Lower leg skin (tissue), 3 donors: ENCODE measurements at regions not wholly inside any gene's neighbourhood (a gene's known extent, or its start where the extent isn't known, plus 50 kb on each side); places are given as distances from the start of the nearest gene placed in this dataset.

Experiments
- POLR2A ChIP-seq, 2 donors: fragments of 450-650 bp; IDR thresholded peaks; one replicate each; pipeline ENCODE4 v1.6.1; 2016 to 2017; ENCODE audit warnings: antibody characterized with exemption in 2 of 2, mild to moderate bottlenecking in 1 of 2, moderate library complexity in 1 of 2
- TF ChIP-seq, protein P1 (sequence below), 3 donors: fragments of 450-650 bp; IDR thresholded peaks; one replicate each; pipeline ENCODE4 v1.5.1; 2016; ENCODE audit warnings: antibody characterized with exemption in 3 of 3, mild to moderate bottlenecking in 3 of 3, moderate library complexity in 2 of 3

DNA sequence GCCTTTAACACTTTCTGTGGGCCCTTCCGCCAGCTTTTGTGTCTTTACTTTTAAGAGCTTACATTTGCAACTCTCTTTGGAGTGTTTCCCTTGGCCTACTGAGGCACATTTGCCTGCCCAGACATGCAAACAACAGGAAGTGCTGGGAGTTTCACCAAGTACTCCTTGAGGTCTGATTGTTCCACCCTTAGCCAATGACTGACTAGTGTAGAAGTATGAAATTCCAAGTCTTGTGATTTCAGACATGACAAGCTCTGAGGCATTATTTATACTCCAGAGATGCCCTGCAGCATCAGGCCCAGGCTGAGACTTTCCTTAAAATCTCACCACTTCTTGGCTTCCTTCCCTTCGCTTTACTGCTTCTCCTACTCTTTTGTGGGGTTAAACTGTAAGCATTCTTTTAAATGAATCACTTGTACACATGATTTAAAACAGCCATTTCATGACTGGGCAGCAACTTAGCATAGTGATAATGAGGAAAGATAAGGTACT is 174.1 kb downstream of the SLC6A15 start:
- TF ChIP-seq, protein P1, sequence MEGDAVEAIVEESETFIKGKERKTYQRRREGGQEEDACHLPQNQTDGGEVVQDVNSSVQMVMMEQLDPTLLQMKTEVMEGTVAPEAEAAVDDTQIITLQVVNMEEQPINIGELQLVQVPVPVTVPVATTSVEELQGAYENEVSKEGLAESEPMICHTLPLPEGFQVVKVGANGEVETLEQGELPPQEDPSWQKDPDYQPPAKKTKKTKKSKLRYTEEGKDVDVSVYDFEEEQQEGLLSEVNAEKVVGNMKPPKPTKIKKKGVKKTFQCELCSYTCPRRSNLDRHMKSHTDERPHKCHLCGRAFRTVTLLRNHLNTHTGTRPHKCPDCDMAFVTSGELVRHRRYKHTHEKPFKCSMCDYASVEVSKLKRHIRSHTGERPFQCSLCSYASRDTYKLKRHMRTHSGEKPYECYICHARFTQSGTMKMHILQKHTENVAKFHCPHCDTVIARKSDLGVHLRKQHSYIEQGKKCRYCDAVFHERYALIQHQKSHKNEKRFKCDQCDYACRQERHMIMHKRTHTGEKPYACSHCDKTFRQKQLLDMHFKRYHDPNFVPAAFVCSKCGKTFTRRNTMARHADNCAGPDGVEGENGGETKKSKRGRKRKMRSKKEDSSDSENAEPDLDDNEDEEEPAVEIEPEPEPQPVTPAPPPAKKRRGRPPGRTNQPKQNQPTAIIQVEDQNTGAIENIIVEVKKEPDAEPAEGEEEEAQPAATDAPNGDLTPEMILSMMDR (IDR thresholded peaks at IDR 0.05), result no peak
- TF ChIP-seq POLR2A (IDR thresholded peaks at IDR 0.05), result no peak
